ENCODE measurements at regions not wholly inside any gene's neighbourhood (a gene's known extent, or its start where the extent isn't known, plus 50 kb on each side); places are given as distances from the start of the nearest gene placed in this dataset.
"Not testable (repeated sequence)": the region's sequence is repeated elsewhere in the genome, so short reads cannot be mapped to it uniquely, and the experiment has no call there.

- H3K9me3 Mint-ChIP-seq: no peaks in the 10 kb centered on the region
- peak overlapping the region; percentile 97 for H3K27ac Mint-ChIP-seq
- H3K27me3 Mint-ChIP-seq: no peaks in the 10 kb centered on the region
- DNase-seq: peak; percentile 61
- H3K36me3 Mint-ChIP-seq: peaks cover 9% of the 10 kb centered on the region
- H3K4me1 Mint-ChIP-seq: peaks cover 61% of the 10 kb centered on the region
- peak overlapping the region; percentile 78 for H3K4me3 Mint-ChIP-seq
- CTCF ChIA-PET: no interaction called here
Observed at GRCh38 chr2:64730551-64731262, 77.0 kb upstream of the SERTAD2 start.

DNA sequence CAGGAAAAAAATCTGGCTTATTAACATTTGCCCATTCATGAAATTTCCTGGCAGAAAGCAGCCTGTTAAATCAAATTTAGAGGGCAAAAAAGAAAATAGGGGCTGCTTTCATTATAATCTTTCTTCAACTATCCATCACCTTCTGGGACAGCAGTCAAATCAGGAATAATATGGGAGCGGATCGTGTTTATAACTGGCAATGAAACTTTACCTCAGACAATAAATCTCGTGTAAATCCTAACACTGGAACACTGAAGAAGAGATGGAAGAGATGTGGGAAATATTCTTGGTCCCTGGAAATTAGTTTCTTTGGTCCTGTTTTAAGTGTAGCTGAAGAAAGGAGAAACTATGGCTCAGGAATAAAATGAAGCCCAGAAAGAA lies 77.5 kb upstream of the SERTAD2 start:
- Mint-ChIP-seq H3K9me3 (no peaks in the 10 kb centered on the region), H3K4me1 (peaks cover 58% of the 10 kb centered on the region), H3K36me3 (peaks cover 9% of the 10 kb centered on the region), H3K27me3 (no peaks in the 10 kb centered on the region), H3K27ac (peak overlapping the region; percentile 97), H3K4me3 (peak overlapping the region; percentile 78)
- CTCF ChIA-PET: interaction anchor here (1.4 kb wide), 1 partner anchor 20 kb away, joined by 5 read pairs; no protein-coding TSS in a partner anchor
- no peak for DNase-seq

- Mint-ChIP-seq H3K9me3 (no peaks in the 10 kb centered on the region), H3K27ac (peak overlapping the region; percentile 97), H3K4me3 (no peak overlapping the region), H3K36me3 (peaks cover 9% of the 10 kb centered on the region), H3K4me1 (peaks cover 58% of the 10 kb centered on the region), H3K27me3 (no peaks in the 10 kb centered on the region)
- no peak for DNase-seq
- CTCF ChIA-PET: interaction anchor here (1.4 kb wide), 1 partner anchor 19 kb away, joined by 5 read pairs; no protein-coding TSS in a partner anchor
Observed at GRCh38 chr2:64731746-64732145, 78.0 kb upstream of the SERTAD2 start.

- no peaks in the 10 kb centered on the region for H3K9me3 Mint-ChIP-seq
- no peaks in the 10 kb centered on the region for H3K27me3 Mint-ChIP-seq
- H3K36me3 Mint-ChIP-seq: peaks cover 9% of the 10 kb centered on the region
- H3K4me1 Mint-ChIP-seq: peaks cover 58% of the 10 kb centered on the region
- no peak for DNase-seq
- H3K4me3 Mint-ChIP-seq: no peak overlapping the region
- CTCF ChIA-PET: interaction anchor here (1.4 kb wide), 1 partner anchor 19 kb away, joined by 5 read pairs; no protein-coding TSS in a partner anchor
- H3K27ac Mint-ChIP-seq: no peak overlapping the region
Observed at GRCh38 chr2:64732146-64732545, 78.4 kb upstream of the SERTAD2 start.

DNA sequence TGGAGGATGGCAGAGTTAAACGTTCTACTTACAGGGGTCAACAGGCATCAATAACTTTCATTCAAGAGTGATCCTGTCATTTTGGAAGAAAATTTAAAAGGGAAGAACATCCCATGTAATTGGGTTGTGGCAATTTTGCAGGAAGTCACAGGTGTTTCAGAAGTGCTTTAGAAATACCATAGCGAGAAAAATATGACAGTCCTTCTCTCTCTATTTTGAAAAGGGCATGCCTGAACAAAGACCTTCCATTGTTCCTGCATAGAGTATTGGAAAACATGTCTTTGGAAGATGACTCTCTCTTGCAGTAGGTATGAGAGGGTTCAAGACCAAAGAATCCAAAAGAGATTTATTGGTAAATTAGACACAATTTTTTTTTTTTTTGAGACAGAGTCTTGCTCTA lies 81.8 kb upstream of the SERTAD2 start:
- Mint-ChIP-seq H3K27me3 (no peaks in the 10 kb centered on the region), H3K4me1 (peaks cover 46% of the 10 kb centered on the region), H3K4me3 (no peak overlapping the region), H3K9me3 (no peaks in the 10 kb centered on the region), H3K36me3 (peaks cover 7% of the 10 kb centered on the region), H3K27ac (no peak overlapping the region)
- no peak for DNase-seq
- CTCF ChIA-PET: interaction anchor here (0.7 to 1.2 kb wide), 2 partner anchors 32 to 82 kb away, joined by 3 read pairs; partner anchors contain the start of gene SERTAD2

GRCh38 chr2:64737547-64737946 lies 83.8 kb upstream of the SERTAD2 start:
- Mint-ChIP-seq H3K9me3 (no peaks in the 10 kb centered on the region), H3K27ac (peak overlapping the region; percentile 33), H3K4me3 (no peak overlapping the region), H3K4me1 (peaks cover 29% of the 10 kb centered on the region), H3K36me3 (peaks cover 7% of the 10 kb centered on the region), H3K27me3 (no peaks in the 10 kb centered on the region)
- no peak for DNase-seq
- CTCF ChIA-PET: interaction anchor here (1.2 to 2.3 kb wide), 6 partner anchors 10 to 92 kb away, joined by 4 to 10 read pairs (median 5); no protein-coding TSS in a partner anchor

- Mint-ChIP-seq H3K4me3 (no peak overlapping the region), H3K27ac (no peak overlapping the region), H3K9me3 (no peaks in the 10 kb centered on the region), H3K27me3 (no peaks in the 10 kb centered on the region), H3K36me3 (peaks cover 7% of the 10 kb centered on the region), H3K4me1 (peaks cover 29% of the 10 kb centered on the region)
- no peak for DNase-seq
- CTCF ChIA-PET: interaction anchor here (0.8 to 2.3 kb wide), 7 partner anchors 9 to 137 kb away, joined by 3 to 10 read pairs (median 5); no protein-coding TSS in a partner anchor
Observed at GRCh38 chr2:64738026-64738425, 84.3 kb upstream of the SERTAD2 start.

GRCh38 chr2:64742678-64743077 lies 89.0 kb upstream of the SERTAD2 start:
- Mint-ChIP-seq H3K4me3 (no peak overlapping the region), H3K27ac (no peak overlapping the region), H3K27me3 (no peaks in the 10 kb centered on the region), H3K9me3 (no peaks in the 10 kb centered on the region), H3K4me1 (peaks cover 7% of the 10 kb centered on the region), H3K36me3 (no peaks in the 10 kb centered on the region)
- CTCF ChIA-PET: interaction anchor here (1.1 to 1.6 kb wide), 3 partner anchors 9 to 97 kb away, joined by 3 to 8 read pairs (median 3); no protein-coding TSS in a partner anchor
- DNase-seq: no peak

DNA sequence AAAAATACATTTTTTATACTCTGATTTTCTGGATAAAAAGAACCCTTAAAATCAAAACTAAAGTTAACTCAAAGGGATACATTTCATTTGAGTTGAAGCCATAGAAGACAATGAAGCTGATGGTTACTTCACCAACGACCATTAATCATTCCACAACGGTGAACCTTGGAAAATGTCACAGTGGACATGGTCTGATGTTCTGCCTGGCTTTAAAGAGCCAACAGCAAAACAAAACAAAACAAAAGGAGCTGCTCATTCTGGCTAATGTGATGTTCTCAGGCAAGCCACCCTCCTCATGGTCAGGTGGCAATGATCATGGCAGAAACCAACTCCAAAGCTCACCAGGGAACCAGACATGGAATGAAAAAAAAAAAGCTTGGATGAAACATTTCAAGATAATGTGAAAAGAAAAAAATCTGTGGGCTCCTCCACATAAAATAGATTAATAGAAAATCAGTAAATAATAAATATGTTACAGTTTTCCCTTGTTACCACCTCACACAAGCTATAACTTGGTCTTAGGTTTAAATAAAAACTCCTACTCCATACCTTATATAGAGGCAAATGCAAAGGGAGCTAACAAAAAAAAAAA lies 90.1 kb upstream of the SERTAD2 start:
- no peaks in the 10 kb centered on the region for H3K36me3 Mint-ChIP-seq

DNA sequence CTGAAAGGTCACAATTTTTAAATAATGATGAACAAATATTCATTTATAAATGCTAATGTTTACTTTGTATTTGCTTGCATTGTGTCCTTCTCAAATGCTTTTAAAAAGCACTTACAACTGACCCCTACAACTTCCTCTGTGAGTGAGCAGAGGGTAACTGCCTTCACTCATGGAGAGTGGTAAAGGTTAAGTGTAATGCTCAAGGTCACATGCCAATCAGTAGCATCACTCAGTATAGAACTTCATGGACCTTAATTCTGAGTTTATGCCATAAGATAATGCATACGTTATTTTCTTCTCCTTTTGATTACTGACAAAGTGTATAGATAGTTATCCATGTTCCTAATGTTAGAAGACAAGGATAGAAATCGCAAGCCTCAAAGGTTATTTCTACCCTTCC lies 91.8 kb upstream of the SERTAD2 start:
- peaks cover 15% of the 10 kb centered on the region for H3K4me1 Mint-ChIP-seq
- H3K27ac Mint-ChIP-seq: no peak overlapping the region
- H3K36me3 Mint-ChIP-seq: no peaks in the 10 kb centered on the region
- H3K27me3 Mint-ChIP-seq: peaks cover 3% of the 10 kb centered on the region
- no peak overlapping the region for H3K4me3 Mint-ChIP-seq
- H3K9me3 Mint-ChIP-seq: no peaks in the 10 kb centered on the region
- DNase-seq: no peak
- CTCF ChIA-PET: no interaction called here

More for the DNA sequence above, 90.1 kb upstream of the SERTAD2 start:
- CTCF ChIA-PET: interaction anchor here (1.6 kb wide), 1 partner anchor 17 kb away, joined by 3 read pairs; no protein-coding TSS in a partner anchor
- Mint-ChIP-seq H3K9me3 (no peaks in the 10 kb centered on the region), H3K4me3 (no peak overlapping the region), H3K27ac (no peak overlapping the region), H3K27me3 (peaks cover 3% of the 10 kb centered on the region), H3K4me1 (peaks cover 5% of the 10 kb centered on the region)
- no peak for DNase-seq

DNA sequence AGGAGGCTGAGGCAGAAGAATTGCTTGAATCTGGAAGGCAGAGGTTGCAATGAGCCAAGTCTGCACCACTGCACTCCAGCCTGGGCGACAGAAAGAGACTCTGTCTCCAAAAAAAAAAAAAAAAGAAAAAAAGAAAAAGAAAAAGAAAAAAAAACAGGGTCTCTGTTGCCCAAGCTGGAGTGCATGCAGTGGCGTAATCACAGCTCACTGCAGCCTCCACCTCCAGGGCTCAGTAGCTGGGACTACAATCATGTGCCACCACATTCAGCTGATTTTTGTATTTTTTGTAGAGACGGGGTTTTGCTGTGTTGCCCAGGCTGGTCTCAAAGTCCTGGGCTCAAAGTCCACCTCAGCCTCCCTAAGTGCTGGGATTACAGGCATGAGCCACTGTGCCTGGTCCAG lies 94.0 kb upstream of the SERTAD2 start:
- not testable (repeated sequence) for H3K4me3 Mint-ChIP-seq, DNase-seq, H3K27me3 Mint-ChIP-seq, H3K27ac Mint-ChIP-seq, H3K9me3 Mint-ChIP-seq, H3K36me3 Mint-ChIP-seq
- CTCF ChIA-PET: interaction anchor here (1.4 to 2.0 kb wide), 2 partner anchors 10 to 13 kb away, joined by 5 to 6 read pairs; no protein-coding TSS in a partner anchor
- peaks cover 23% of the 10 kb centered on the region for H3K4me1 Mint-ChIP-seq

- CTCF ChIA-PET: interaction anchor here (0.7 to 4.0 kb wide), 5 partner anchors 10 to 102 kb away, joined by 3 to 26 read pairs (median 6); partner anchors contain the start of gene SERTAD2
- no peak overlapping the region for H3K27ac Mint-ChIP-seq
- H3K4me1 Mint-ChIP-seq: peaks cover 24% of the 10 kb centered on the region
- peaks cover 3% of the 10 kb centered on the region for H3K27me3 Mint-ChIP-seq
- H3K4me3 Mint-ChIP-seq: no peak overlapping the region
- no peaks in the 10 kb centered on the region for H3K36me3 Mint-ChIP-seq
- H3K9me3 Mint-ChIP-seq: no peaks in the 10 kb centered on the region
- DNase-seq: no peak
Observed at GRCh38 chr2:64748147-64748546, 94.4 kb upstream of the SERTAD2 start.

GRCh38 chr2:64748561-64748960 lies 94.8 kb upstream of the SERTAD2 start:
- peaks cover 3% of the 10 kb centered on the region for H3K27me3 Mint-ChIP-seq
- peak overlapping the region; percentile 26 for H3K27ac Mint-ChIP-seq
- no peaks in the 10 kb centered on the region for H3K36me3 Mint-ChIP-seq
- no peaks in the 10 kb centered on the region for H3K9me3 Mint-ChIP-seq
- no peak overlapping the region for H3K4me3 Mint-ChIP-seq
- CTCF ChIA-PET: interaction anchor here (0.7 to 4.0 kb wide), 4 partner anchors 14 to 102 kb away, joined by 3 to 26 read pairs (median 6); partner anchors contain the start of gene SERTAD2
- peaks cover 26% of the 10 kb centered on the region for H3K4me1 Mint-ChIP-seq
- DNase-seq: no peak

- Mint-ChIP-seq H3K4me3 (peak overlapping the region; percentile 82), H3K9me3 (no peaks in the 10 kb centered on the region), H3K27me3 (peaks cover 3% of the 10 kb centered on the region), H3K27ac (peak overlapping the region; percentile 89), H3K4me1 (peaks cover 26% of the 10 kb centered on the region), H3K36me3 (no peaks in the 10 kb centered on the region)
- CTCF ChIA-PET: interaction anchor here (0.8 to 4.0 kb wide), 6 partner anchors 8 to 105 kb away, joined by 3 to 26 read pairs (median 4); partner anchors contain the start of gene SERTAD2
- DNase-seq: no peak
Observed at GRCh38 chr2:64749446-64749845, 95.7 kb upstream of the SERTAD2 start.
